ENCODE measurements at regions not wholly inside any gene's neighbourhood (a gene's known extent, or its start where the extent isn't known, plus 50 kb on each side); places are given as distances from the start of the nearest gene placed in this dataset.

DNA sequence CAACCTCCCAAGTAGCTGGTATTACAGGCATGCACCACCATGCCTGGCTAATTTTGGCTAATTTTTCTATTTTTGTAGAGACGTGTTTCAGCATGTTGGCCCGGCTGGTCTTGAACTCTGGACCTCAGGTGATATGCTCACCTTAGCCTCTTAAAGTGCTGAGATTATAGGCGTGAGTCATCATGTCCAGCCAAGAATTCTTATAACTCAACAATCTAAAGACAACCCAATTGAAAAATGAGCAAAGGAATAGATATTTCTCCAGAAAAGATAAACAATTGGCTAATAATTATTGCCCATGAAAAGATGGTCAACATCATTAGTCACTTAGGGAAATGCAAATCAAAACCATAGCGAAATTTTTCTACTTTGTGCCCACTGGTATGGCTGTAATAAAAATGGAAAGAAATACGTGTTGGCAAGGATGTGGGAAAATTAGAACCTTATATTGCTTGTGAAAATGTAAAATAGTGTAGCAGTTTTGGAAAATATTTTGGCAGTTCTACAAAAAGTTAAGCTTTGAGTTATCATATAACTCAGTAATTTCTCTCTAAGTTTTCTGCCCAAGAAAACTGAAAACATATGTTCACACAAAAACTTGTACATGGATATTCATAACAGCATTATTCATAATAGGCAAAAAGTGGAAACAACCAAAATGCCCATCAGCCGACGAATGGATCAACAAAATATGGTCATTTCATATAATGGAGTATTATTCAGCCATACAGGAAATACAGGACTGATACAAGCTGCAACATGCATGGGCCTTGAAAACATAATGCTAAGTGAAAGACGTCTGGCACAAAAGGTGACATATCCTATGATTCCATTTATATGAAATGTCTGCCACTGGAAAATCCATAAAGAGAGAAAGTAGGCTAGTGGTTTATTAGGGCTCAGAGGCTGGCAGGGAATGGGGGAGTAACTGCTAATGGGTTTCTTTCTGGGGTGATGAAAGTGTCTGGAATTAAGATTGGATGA, 87.8 kb downstream of the UTRN start:
- H4K91ac ChIP-seq (replicated peaks; ENCODE audit: insufficient read length, low read length) = no peak overlapping the region
- H3K27ac ChIP-seq (ENCODE audit: low read depth, low read length) = no peak overlapping the region
- 92% methylated on average over 8 of the region's 8 CpGs; no CpG with 5 or more reads in 1 of the 2 experiments for WGBS, 2 experiments (ENCODE audit: extremely low coverage in 1 of 2, insufficient coverage in 1 of 2, insufficient read length in 1 of 2, insufficient replicate concordance in 2 of 2, low coverage in 1 of 2, low lambda C conversion rate in 2 of 2, missing lambda C conversion rate in 1 of 2)
- H2BK5ac ChIP-seq (ENCODE audit: low read depth, low read length) = no peak overlapping the region
- no peaks in the 10 kb centered on the region; a peak in 1 of 8 replicates for H3K36me3 ChIP-seq (ENCODE audit: control insufficient read depth in 2 of 4, insufficient read depth in 4 of 4, low read length in 3 of 4)
- 0 out of 4 replicates have a peak, but pooled peaks cover 0 to 2% of the 10 kb centered on the region in 2 experiments for H3K9me3 ChIP-seq (ENCODE audit: insufficient read depth in 2 of 2, low read depth in 1 of 2, low read length in 1 of 2)
- no peak overlapping the region for H3K4me3 ChIP-seq (ENCODE audit: extremely low read depth in 1 of 4, insufficient read depth in 2 of 4, low read depth in 3 of 4, low read length in 4 of 4)
- H3K4me2 ChIP-seq (ENCODE audit: insufficient read depth in 1 of 2, low read depth in 2 of 2, low read length in 2 of 2) = no peak overlapping the region
- no peak overlapping the region for H3K4ac ChIP-seq (replicated peaks; ENCODE audit: insufficient read length, low read depth, low read length)
- H3K23me2 ChIP-seq (ENCODE audit: low read depth, low read length) = no peaks in the 10 kb centered on the region
- H2BK20ac ChIP-seq (ENCODE audit: low read length) = no peak overlapping the region
- H2BK15ac ChIP-seq (ENCODE audit: low read length) = no peak overlapping the region
- H4K8ac ChIP-seq (ENCODE audit: extremely low read depth, insufficient read depth, low read length) = no peak overlapping the region
- ChIA-PET CTCF (ENCODE audit: partially characterized antibody) (no interaction called here), POLR2A (ENCODE audit: partially characterized antibody) (no interaction called here)
- no peak for TF ChIP-seq ASH2L (IDR thresholded peaks at IDR 0.05; ENCODE audit: low read length)
- no peak for TF ChIP-seq BACH1 (IDR thresholded peaks at IDR 0.05; ENCODE audit: low read length)
- no peak for TF ChIP-seq GTF2F1 (IDR thresholded peaks at IDR 0.05; ENCODE audit: borderline replicate concordance, low read depth, low read length)
- TF ChIP-seq FOSL1 (IDR thresholded peaks at IDR 0.05; ENCODE audit: insufficient read depth, low read depth, low read length) = no peak
- TF ChIP-seq RAD21 (IDR thresholded peaks at IDR 0.05 in 1 of 2, conservative IDR thresholded peaks at IDR 0.05 in 1 of 2; ENCODE audit: low read depth in 2 of 2, low read length in 2 of 2) = no peak
- no peak for TF ChIP-seq BCL11A (IDR thresholded peaks at IDR 0.05; ENCODE audit: low read depth in 2 of 2, low read length in 2 of 2)
- no peak for TF ChIP-seq KDM4A (IDR thresholded peaks at IDR 0.05; ENCODE audit: low read depth, low read length, severe bottlenecking)
- TF ChIP-seq TEAD4 (IDR thresholded peaks at IDR 0.05; ENCODE audit: low read depth, low read length) = no peak
- H3K14ac ChIP-seq (ENCODE audit: insufficient read length) = no peak overlapping the region
- H4K20me1 ChIP-seq (replicated peaks in 1 of 2; ENCODE audit: control insufficient read depth in 1 of 2, insufficient read depth in 2 of 2, low read length in 2 of 2) = no peaks in the 10 kb centered on the region
- H3K4me1 ChIP-seq (replicated peaks in 1 of 4; ENCODE audit: control insufficient read depth in 3 of 4, insufficient read depth in 4 of 4, low read length in 3 of 4) = no peaks in the 10 kb centered on the region; a peak in 1 of 7 replicates
- H3K79me1 ChIP-seq (ENCODE audit: low read depth, low read length) = peaks cover 4% of the 10 kb centered on the region
- H3K18ac ChIP-seq (ENCODE audit: extremely low read depth, low read length) = no peak overlapping the region
- no peak overlapping the region for H2BK12ac ChIP-seq (ENCODE audit: low read depth, low read length)
- no peak for DNase-seq (ENCODE audit: low read depth in 1 of 2, low spot score in 2 of 2)
- H2AFZ ChIP-seq (ENCODE audit: low read length) = no peak overlapping the region
- peaks cover 3 to 18% of the 10 kb centered on the region in 2 experiments; a peak in 2 of 4 replicates for H3K79me2 ChIP-seq (ENCODE audit: control insufficient read depth in 1 of 2, insufficient read depth in 2 of 2, low read length in 2 of 2)
- H3K27me3 ChIP-seq (replicated peaks in 1 of 4; ENCODE audit: control insufficient read depth in 3 of 4, extremely low read depth in 1 of 4, insufficient read depth in 3 of 4, low read length in 3 of 4) = no peaks in the 10 kb centered on the region
- H3K23ac ChIP-seq (ENCODE audit: insufficient read length) = no peak overlapping the region
- no peak for FAIRE-seq
- H3K9ac ChIP-seq (replicated peaks in 1 of 4; ENCODE audit: extremely low read depth in 1 of 4, low read depth in 3 of 4, low read length in 3 of 4) = no peak overlapping the region
- no peak overlapping the region for H2BK120ac ChIP-seq (replicated peaks; ENCODE audit: low read depth, low read length)
- no peak overlapping the region for H3K56ac ChIP-seq (replicated peaks; ENCODE audit: insufficient read length, low read depth, low read length)
- H4K5ac ChIP-seq (ENCODE audit: insufficient read length, low read depth, low read length) = no peak overlapping the region
- H2AK5ac ChIP-seq (ENCODE audit: low read depth, low read length) = no peak overlapping the region

Measured in H1 (cell line).